IMR-90 (cell line): ENCODE measurements at regions not wholly inside any gene's neighbourhood (a gene's known extent, or its start where the extent isn't known, plus 50 kb on each side); places are given as distances from the start of the nearest gene placed in this dataset.

ENCODE experiments used
- ATAC-seq: fragments of 200-7000 bp; cut with Tn5 transposase; 2 replicates; pipeline ENCODE4 v1.9.1; 2020; ENCODE audit warnings: low read depth, mild to moderate bottlenecking, moderate library complexity
- BruUV-seq: library from RNA; stranded (reverse); fragments of 400-500 nt; replicated peaks from 2 replicates; lab custom pipeline; 2021; lab: Mats Ljungman, UMichigan
- CTCF ChIA-PET: fragments of 300-600 bp; formaldehyde crosslinking; extraction: SDS; loops from one replicate; lab custom pipeline; 2021; ENCODE audit warnings: antibody characterized with exemption; lab: Yijun Ruan, JAX
- POLR2A ChIA-PET: fragments of 300-600 bp; sonication (Branson Sonifier 250); formaldehyde crosslinking; loops from one replicate; lab custom pipeline; 2022; ENCODE audit warnings: antibody characterized with exemption; ENCODE audit not compliant: unreplicated experiment; lab: Charles Lee
- DNase-seq: peaks from one replicate; pipeline ENCODE4 v3.0.0; 2013
- H2AFZ ChIP-seq: replicated peaks from 2 replicates; pipeline ENCODE3; 2013; ENCODE audit warnings: low read length, mild to moderate bottlenecking; ENCODE audit not compliant: poor library complexity
- H2AK5ac ChIP-seq: 2 replicates; pipeline ENCODE4 v1.6.1; 2013; ENCODE audit warnings: low read depth, low read length, inconsistent platforms
- H2AK9ac ChIP-seq: replicated peaks from 2 replicates; pipeline ENCODE3; 2013; ENCODE audit warnings: mild to moderate bottlenecking, low read depth, low read length, moderate library complexity; ENCODE audit not compliant: poor library complexity
- H2BK120ac ChIP-seq: 2 replicates; pipeline ENCODE4 v1.6.1; 2013; ENCODE audit warnings: low read depth, low read length, inconsistent platforms
- H2BK15ac ChIP-seq: 3 replicates; pipeline ENCODE4 v1.6.1; 2013; ENCODE audit warnings: low read depth, low read length, inconsistent platforms
- H2BK20ac ChIP-seq: 2 replicates; pipeline ENCODE4 v1.6.1; 2013; ENCODE audit warnings: low read depth, mild to moderate bottlenecking, inconsistent platforms, low read length, moderate library complexity
- H2BK5ac ChIP-seq: 2 replicates; pipeline ENCODE4 v1.6.1; 2013; ENCODE audit warnings: mild to moderate bottlenecking, low read depth, low read length, inconsistent platforms; ENCODE audit not compliant: poor library complexity, severe bottlenecking
- H3K14ac ChIP-seq: replicated peaks from 2 replicates; pipeline ENCODE4 v1.6.1; 2013; ENCODE audit warnings: low read depth, low read length, inconsistent platforms
- H3K18ac ChIP-seq: 2 replicates; pipeline ENCODE4 v1.6.1; 2013; ENCODE audit warnings: low read depth, low read length, control low read depth
- H3K23ac ChIP-seq: 2 replicates; pipeline ENCODE4 v1.6.1; 2013; ENCODE audit warnings: low read depth, low read length, inconsistent platforms
- H3K27ac ChIP-seq: 2 replicates; pipeline ENCODE4 v1.5.1; 2013; ENCODE audit warnings: mild to moderate bottlenecking, control low read depth, low read length; ENCODE audit not compliant: insufficient read depth
- H3K27me3 ChIP-seq: 2 replicates; pipeline ENCODE4 v1.6.1; 2013; ENCODE audit warnings: low read length; ENCODE audit not compliant: control insufficient read depth, insufficient read depth
- H3K36me3 ChIP-seq: 2 replicates; pipeline ENCODE4 v1.6.1; 2013; ENCODE audit warnings: low read length, mixed read lengths; ENCODE audit not compliant: control insufficient read depth, insufficient read depth
- H3K4ac ChIP-seq: 2 replicates; pipeline ENCODE4 v1.6.1; 2013; ENCODE audit warnings: low read depth, low read length, inconsistent platforms
- H3K4me1 ChIP-seq: 2 replicates; pipeline ENCODE4 v1.6.1; 2013; ENCODE audit warnings: low read length, mixed read lengths; ENCODE audit not compliant: control insufficient read depth, insufficient read depth
- H3K4me2 ChIP-seq: 2 replicates; pipeline ENCODE4 v1.6.1; 2013; ENCODE audit warnings: low read depth, mild to moderate bottlenecking, control low read depth, low read length, moderate library complexity
- H3K4me3 ChIP-seq: 2 replicates; pipeline ENCODE4 v1.5.1; 2013; ENCODE audit warnings: low read depth, mild to moderate bottlenecking, control low read depth, low read length, moderate library complexity; ENCODE audit not compliant: insufficient read depth
- H3K56ac ChIP-seq: 2 replicates; pipeline ENCODE4 v1.6.1; 2013; ENCODE audit warnings: low read length, inconsistent platforms; ENCODE audit not compliant: insufficient read depth; ENCODE audit errors: extremely low read depth
- H3K79me1 ChIP-seq, 2 experiments: 2 replicates each; pipeline ENCODE4 v1.6.1; 2013; ENCODE audit warnings: low read length in 2 of 2, inconsistent platforms in 1 of 2, low read depth in 1 of 2
- H3K9ac ChIP-seq: 2 replicates; pipeline ENCODE4 v1.6.1; 2013; ENCODE audit warnings: low read depth, low read length, control low read depth
- H3K9me1 ChIP-seq: 2 replicates; pipeline ENCODE4 v1.6.1; 2013; ENCODE audit warnings: low read length, inconsistent platforms; ENCODE audit not compliant: insufficient read depth
- H3K9me3 ChIP-seq: 2 replicates; pipeline ENCODE4 v1.6.1; 2013; ENCODE audit warnings: low read length; ENCODE audit not compliant: control insufficient read depth, insufficient read depth
- H4K20me1 ChIP-seq: 2 replicates; pipeline ENCODE4 v1.6.1; 2013; ENCODE audit warnings: low read length, inconsistent platforms; ENCODE audit not compliant: insufficient read depth
- H4K5ac ChIP-seq: 2 replicates; pipeline ENCODE4 v1.6.1; 2013; ENCODE audit warnings: mild to moderate bottlenecking, low read depth, low read length, control low read depth
- H4K8ac ChIP-seq, 2 experiments: 2 replicates each; pipeline ENCODE4 v1.6.1; 2013; ENCODE audit warnings: low read depth in 2 of 2, low read length in 2 of 2, control low read depth in 1 of 2, inconsistent platforms in 1 of 2
- H4K91ac ChIP-seq: 2 replicates; pipeline ENCODE4 v1.6.1; 2013; ENCODE audit warnings: low read depth, low read length, inconsistent platforms; ENCODE audit not compliant: insufficient read depth
- CHD1 ChIP-seq: IDR thresholded peaks from 2 replicates; pipeline ENCODE4 v1.6.1; 2012; ENCODE audit warnings: low read depth, low read length, improper control_type of control experiment
- FOS ChIP-seq: fragments of 150-350 bp; IDR thresholded peaks from 2 replicates; pipeline ENCODE4 v1.6.1; 2016; ENCODE audit warnings: low read depth, low read length
- POLR2A ChIP-seq: IDR thresholded peaks from 2 replicates; pipeline ENCODE4 v1.6.1; 2012; ENCODE audit warnings: mild to moderate bottlenecking, low read depth, low read length
- RAD21 ChIP-seq: IDR thresholded peaks from 2 replicates; pipeline ENCODE4 v1.6.1; 2012; ENCODE audit warnings: low read length, improper control_type of control experiment
- RCOR1 ChIP-seq: IDR thresholded peaks from 2 replicates; pipeline ENCODE4 v1.6.1; 2012; ENCODE audit warnings: mild to moderate bottlenecking, low read length, improper control_type of control experiment; ENCODE audit not compliant: insufficient replicate concordance
- RFX5 ChIP-seq: IDR thresholded peaks from 2 replicates; pipeline ENCODE4 v1.8.0; 2012; ENCODE audit warnings: low read depth, mild to moderate bottlenecking, low read length, moderate library complexity
- SMC3 ChIP-seq: fragments of 150-350 bp; IDR thresholded peaks from 2 replicates; pipeline ENCODE4 v1.6.1; 2016; ENCODE audit warnings: low read depth, mild to moderate bottlenecking, antibody characterized with exemption, low read length, moderate library complexity
- WGBS, 2 experiments: methylation state at CpG; one replicate each; pipeline versions ENCODE4 v1.1.5 to v1.1.7; 2013; ENCODE audit warnings: missing lambda C conversion rate in 2 of 2; ENCODE audit not compliant: insufficient read length in 1 of 2; ENCODE audit errors: extremely low coverage in 2 of 2; 5-methylcytosine and 5-hydroxymethylcytosine counted together
- dilution Hi-C: fragments of 300-500 bp; cut with HindIII; formaldehyde crosslinking; loops from one replicate; pipeline ENCODE4 v1.14.3; 2018; ENCODE audit warnings: low sequenced_read_pairs; ENCODE audit not compliant: unreplicated experiment
- in situ Hi-C: fragments of 300-500 bp; cut with MboI; formaldehyde crosslinking; loops from 3 replicates; pipeline ENCODE4 v1.14.3; 2019; ENCODE audit warnings: low sequenced_read_pairs, inconsistent platforms, mixed read lengths
- intact Hi-C: fragments of 100-400 bp; cut with micrococcal nuclease; formaldehyde crosslinking; loops from 2 replicates; pipeline ENCODE4 v1.10.0; 2022
- TF ChIP-seq, protein P1 (sequence below): fragments of 150-350 bp; IDR thresholded peaks from 2 replicates; pipeline ENCODE4 v1.6.1; 2016; ENCODE audit warnings: low read depth, mild to moderate bottlenecking, low read length, moderate library complexity, borderline replicate concordance

DNA sequence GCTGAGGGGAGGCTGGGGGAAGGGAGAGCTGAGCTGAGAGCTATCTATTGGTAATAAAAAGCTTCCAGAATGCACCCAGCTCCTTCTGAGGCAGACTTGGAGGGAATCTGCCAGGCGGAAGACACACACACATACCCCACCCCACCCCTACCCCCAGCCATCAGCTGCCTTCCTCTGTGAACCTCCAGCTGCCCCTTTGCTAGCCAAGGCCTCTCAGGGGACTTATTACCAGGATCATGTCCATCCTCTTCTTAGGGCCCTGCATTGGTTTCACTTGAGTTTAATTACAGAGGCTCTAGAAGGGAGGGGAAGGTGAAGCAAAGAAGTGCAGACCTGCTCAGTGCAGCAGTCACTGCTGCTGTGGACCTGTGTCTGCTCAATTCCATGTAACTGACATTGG, 156.4 kb downstream of the OMA1 start:
- POLR2A ChIA-PET = no interaction called here
- Histone ChIP-seq H3K9me3 (no peaks in the 10 kb centered on the region), H2AK5ac (no peak overlapping the region), H3K4ac (no peak overlapping the region), H2BK120ac (no peak overlapping the region), H3K4me1 (peaks cover 1% of the 10 kb centered on the region; the same call in 1 of the 2 replicates), H4K5ac (no peak overlapping the region), H4K8ac (no peak overlapping the region), H3K9me1 (peaks cover 3% of the 10 kb centered on the region; the same call in 1 of the 2 replicates), H3K14ac (no peak overlapping the region), H3K27me3 (no peaks in the 10 kb centered on the region), H3K18ac (no peak overlapping the region), H2BK20ac (no peak overlapping the region), H3K4me3 (no peak overlapping the region), H3K79me1 (no peaks in the 10 kb centered on the region), H4K91ac (no peak overlapping the region), H2AFZ (no peak overlapping the region), H3K27ac (no peak overlapping the region), H3K56ac (no peak overlapping the region), H3K36me3 (no peaks in the 10 kb centered on the region), H3K23ac (no peak overlapping the region), H2AK9ac (no peak overlapping the region), H2BK15ac (no peak overlapping the region), H3K9ac (no peak overlapping the region), H4K20me1 (no peaks in the 10 kb centered on the region), H3K4me2 (no peak overlapping the region), H2BK5ac (no peak overlapping the region)
- dilution Hi-C loops = no loop called here
- TF ChIP-seq RCOR1 (no peak), POLR2A (no peak), RAD21 (no peak), CHD1 (no peak), RFX5 (no peak), FOS (no peak), SMC3 (no peak)
- TF ChIP-seq, protein P1, sequence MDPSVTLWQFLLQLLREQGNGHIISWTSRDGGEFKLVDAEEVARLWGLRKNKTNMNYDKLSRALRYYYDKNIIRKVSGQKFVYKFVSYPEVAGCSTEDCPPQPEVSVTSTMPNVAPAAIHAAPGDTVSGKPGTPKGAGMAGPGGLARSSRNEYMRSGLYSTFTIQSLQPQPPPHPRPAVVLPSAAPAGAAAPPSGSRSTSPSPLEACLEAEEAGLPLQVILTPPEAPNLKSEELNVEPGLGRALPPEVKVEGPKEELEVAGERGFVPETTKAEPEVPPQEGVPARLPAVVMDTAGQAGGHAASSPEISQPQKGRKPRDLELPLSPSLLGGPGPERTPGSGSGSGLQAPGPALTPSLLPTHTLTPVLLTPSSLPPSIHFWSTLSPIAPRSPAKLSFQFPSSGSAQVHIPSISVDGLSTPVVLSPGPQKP = no peak
- intact Hi-C loops = no loop called here
- BruUV-seq = no TSS peak
- DNase-seq (no peak), ATAC-seq (no peak)
- in situ Hi-C loops = no loop called here
- WGBS, 2 experiments = no CpG with 5 or more reads among the region's 1 CpG
- CTCF ChIA-PET = no interaction called here
